Fibroblast of skin of left biceps (primary cell): ENCODE measurements at regions not wholly inside any gene's neighbourhood (a gene's known extent, or its start where the extent isn't known, plus 50 kb on each side); places are given as distances from the start of the nearest gene placed in this dataset.

ENCODE experiments used
- DNase-seq, 2 experiments: peaks; one replicate each; pipeline ENCODE4 v3.0.0-alpha.2; 2013; ENCODE audit warnings: low read depth in 2 of 2

- no peak for DNase-seq
Observed at GRCh38 chr9:7946458-7946857, 146.9 kb upstream of the DMAC1 start.

- DNase-seq = no peak
Observed at GRCh38 chr9:7944572-7944971, 145.0 kb upstream of the DMAC1 start.

- peak in 1 of 2 experiments; percentile 29 for DNase-seq
Observed at GRCh38 chr9:7937761-7938491, 138.3 kb upstream of the DMAC1 start.

GRCh38 chr9:7936996-7937395, 137.4 kb upstream of the DMAC1 start:
- DNase-seq = no peak

- no peak for DNase-seq
Observed at GRCh38 chr9:7936163-7936562, 136.6 kb upstream of the DMAC1 start.

GRCh38 chr9:7935681-7936080, 136.1 kb upstream of the DMAC1 start:
- no peak for DNase-seq

GRCh38 chr9:7932767-7933166, 133.2 kb upstream of the DMAC1 start:
- no peak for DNase-seq

- DNase-seq = no peak
Observed at GRCh38 chr9:7930613-7931012, 131.0 kb upstream of the DMAC1 start.

GRCh38 chr9:7921545-7922197, 122.1 kb upstream of the DMAC1 start:
- DNase-seq = no peak

- DNase-seq = no peak
Observed at GRCh38 chr9:7912037-7912535, 112.5 kb upstream of the DMAC1 start.

- DNase-seq = no peak
Observed at GRCh38 chr9:7910426-7911020, 110.9 kb upstream of the DMAC1 start.

- DNase-seq = no peak
Observed at GRCh38 chr9:7909537-7909936, 110.0 kb upstream of the DMAC1 start.

GRCh38 chr9:7907551-7908337, 108.2 kb upstream of the DMAC1 start:
- DNase-seq = no peak

- DNase-seq = no peak
Observed at GRCh38 chr9:7906783-7907550, 107.4 kb upstream of the DMAC1 start.

- DNase-seq = no peak
Observed at GRCh38 chr9:7901621-7902020, 102.0 kb upstream of the DMAC1 start.

GRCh38 chr9:7900541-7900940, 101.0 kb upstream of the DMAC1 start:
- DNase-seq = no peak

GRCh38 chr9:7899753-7900152, 100.2 kb upstream of the DMAC1 start:
- DNase-seq = no peak

- no peak for DNase-seq
Observed at GRCh38 chr9:7894231-7894630, 94.7 kb upstream of the DMAC1 start.

- DNase-seq = no peak
Observed at GRCh38 chr9:7892975-7893374, 93.4 kb upstream of the DMAC1 start.

GRCh38 chr9:7879551-7880245, 80.1 kb upstream of the DMAC1 start:
- no peak for DNase-seq
